Osteocyte (in vitro differentiated cells): ENCODE measurements at regions not wholly inside any gene's neighbourhood (a gene's known extent, or its start where the extent isn't known, plus 50 kb on each side); places are given as distances from the start of the nearest gene placed in this dataset.

ENCODE experiments used
- DNase-seq: peaks from one replicate; pipeline ENCODE4 v3.0.0; 2021; ENCODE audit warnings: mixed read lengths; ENCODE audit not compliant: unreplicated experiment; ENCODE audit errors: extremely low spot score
- H3K27ac Mint-ChIP-seq: one replicate; pipeline ENCODE4 v1.8.0; 2021; ENCODE audit warnings: mild to moderate bottlenecking, mixed read lengths; ENCODE audit not compliant: unreplicated experiment
- H3K27me3 Mint-ChIP-seq: one replicate; pipeline ENCODE4 v1.8.0; 2021; ENCODE audit warnings: mixed read lengths; ENCODE audit not compliant: unreplicated experiment
- H3K36me3 Mint-ChIP-seq: one replicate; pipeline ENCODE4 v1.8.0; 2021; ENCODE audit warnings: mixed read lengths; ENCODE audit not compliant: unreplicated experiment
- H3K4me1 Mint-ChIP-seq: one replicate; pipeline ENCODE4 v1.8.0; 2021; ENCODE audit warnings: mixed read lengths; ENCODE audit not compliant: unreplicated experiment
- H3K4me3 Mint-ChIP-seq: one replicate; pipeline ENCODE4 v1.8.0; 2021; ENCODE audit warnings: mild to moderate bottlenecking, moderate library complexity, mixed read lengths; ENCODE audit not compliant: unreplicated experiment
- H3K9me3 Mint-ChIP-seq: one replicate; pipeline ENCODE4 v1.8.0; 2021; ENCODE audit warnings: mixed read lengths; ENCODE audit not compliant: unreplicated experiment
- CTCF ChIP-seq: fragments of 200-600 bp; sonication (generic); IDR thresholded peaks from 2 replicates; pipeline ENCODE4 v1.5.0; 2021; ENCODE audit warnings: antibody characterized with exemption, mild to moderate bottlenecking, moderate library complexity

GRCh38 chr1:214120191-214120590 lies 132.4 kb downstream of the PROX1 start:
- H3K27me3 Mint-ChIP-seq, result peaks cover 10% of the 10 kb centered on the region
- H3K9me3 Mint-ChIP-seq, result peaks cover 12% of the 10 kb centered on the region
- no peaks in the 10 kb centered on the region for H3K36me3 Mint-ChIP-seq
- no peak overlapping the region for H3K4me3 Mint-ChIP-seq
- DNase-seq, result no peak
- H3K4me1 Mint-ChIP-seq, result peaks cover 6% of the 10 kb centered on the region
- no peak overlapping the region for H3K27ac Mint-ChIP-seq
- no peak for TF ChIP-seq CTCF

GRCh38 chr1:214120951-214121350 lies 133.2 kb downstream of the PROX1 start:
- Mint-ChIP-seq H3K36me3 (no peaks in the 10 kb centered on the region), H3K9me3 (peaks cover 12% of the 10 kb centered on the region), H3K4me1 (peaks cover 6% of the 10 kb centered on the region), H3K27ac (no peak overlapping the region), H3K27me3 (peaks cover 10% of the 10 kb centered on the region), H3K4me3 (no peak overlapping the region)
- no peak for DNase-seq
- no peak for TF ChIP-seq CTCF

GRCh38 chr1:214122110-214122509 lies 134.3 kb downstream of the PROX1 start:
- H3K9me3 Mint-ChIP-seq, result peaks cover 9% of the 10 kb centered on the region
- no peaks in the 10 kb centered on the region for H3K36me3 Mint-ChIP-seq
- no peak overlapping the region for H3K27ac Mint-ChIP-seq
- no peak for TF ChIP-seq CTCF
- DNase-seq, result no peak
- peaks cover 6% of the 10 kb centered on the region for H3K4me1 Mint-ChIP-seq
- H3K4me3 Mint-ChIP-seq, result no peak overlapping the region
- peaks cover 10% of the 10 kb centered on the region for H3K27me3 Mint-ChIP-seq

- H3K9me3 Mint-ChIP-seq, result no peaks in the 10 kb centered on the region
- no peaks in the 10 kb centered on the region for H3K36me3 Mint-ChIP-seq
- peak overlapping the region; percentile 41 for H3K4me3 Mint-ChIP-seq
- no peak overlapping the region for H3K27ac Mint-ChIP-seq
- H3K4me1 Mint-ChIP-seq, result peaks cover 6% of the 10 kb centered on the region
- DNase-seq, result no peak
- H3K27me3 Mint-ChIP-seq, result peaks cover 10% of the 10 kb centered on the region
- TF ChIP-seq CTCF, result peak; percentile 66
These were observed 135.4 kb downstream of the PROX1 start for GRCh38 chr1:214123061-214123784.

- peaks cover 6% of the 10 kb centered on the region for H3K4me1 Mint-ChIP-seq
- H3K27ac Mint-ChIP-seq, result no peak overlapping the region
- H3K27me3 Mint-ChIP-seq, result peaks cover 10% of the 10 kb centered on the region
- no peak overlapping the region for H3K4me3 Mint-ChIP-seq
- TF ChIP-seq CTCF, result no peak
- no peaks in the 10 kb centered on the region for H3K9me3 Mint-ChIP-seq
- DNase-seq, result no peak
- no peaks in the 10 kb centered on the region for H3K36me3 Mint-ChIP-seq
These were observed 136.6 kb downstream of the PROX1 start for GRCh38 chr1:214124281-214124805.
